ENCODE measurements at regions not wholly inside any gene's neighbourhood (a gene's known extent, or its start where the extent isn't known, plus 50 kb on each side); places are given as distances from the start of the nearest gene placed in this dataset.
"Not testable (repeated sequence)": the region's sequence is repeated elsewhere in the genome, so short reads cannot be mapped to it uniquely, and the experiment has no call there.

DNA sequence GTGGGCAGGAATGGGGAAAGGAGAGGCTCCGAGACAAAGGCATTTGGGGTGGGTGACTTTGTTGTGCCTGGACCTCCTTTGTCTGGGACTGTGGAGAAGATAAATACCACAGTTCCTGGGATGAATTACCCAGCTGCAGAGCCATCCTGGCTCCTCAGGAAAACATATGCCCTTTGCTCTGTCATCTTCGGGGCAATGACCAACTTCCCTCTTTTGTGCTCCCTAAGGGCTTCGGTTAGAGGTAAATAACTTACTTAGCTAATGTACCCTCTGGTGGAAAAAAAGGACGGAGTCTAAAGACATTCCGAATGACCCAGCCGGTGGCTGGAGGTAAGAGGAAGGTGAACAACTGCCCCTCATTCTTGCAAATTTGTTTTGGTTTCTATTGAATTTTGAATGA is 345.7 kb downstream of the GATA3 start:
- in situ Hi-C loops (cut with HindIII; ENCODE audit: low sequenced_read_pairs): no loop called here
- DNase-seq (ENCODE audit: low spot score): no peak

DNA sequence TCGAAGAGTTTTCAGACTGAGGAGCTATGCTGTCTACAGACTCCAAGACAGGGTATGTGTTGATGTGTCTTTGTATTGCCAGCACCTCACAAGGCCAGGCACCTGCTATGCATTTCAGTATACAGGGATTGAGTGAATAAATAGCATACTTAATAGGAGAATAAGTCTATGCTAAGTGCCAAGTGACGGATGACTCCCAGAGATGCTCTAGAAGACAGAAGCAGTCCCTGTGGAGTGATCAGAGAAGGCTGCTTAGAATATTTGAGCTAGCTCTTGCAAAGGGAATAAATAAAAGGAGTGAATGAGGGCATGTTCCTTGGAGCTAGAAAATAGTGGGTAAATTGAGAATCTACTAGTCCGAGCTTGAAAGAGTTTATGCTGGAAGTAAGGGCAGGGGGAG is 346.4 kb downstream of the GATA3 start:
- in situ Hi-C loops (cut with HindIII; ENCODE audit: low sequenced_read_pairs): no loop called here
- no peak for DNase-seq (ENCODE audit: low spot score)

DNA sequence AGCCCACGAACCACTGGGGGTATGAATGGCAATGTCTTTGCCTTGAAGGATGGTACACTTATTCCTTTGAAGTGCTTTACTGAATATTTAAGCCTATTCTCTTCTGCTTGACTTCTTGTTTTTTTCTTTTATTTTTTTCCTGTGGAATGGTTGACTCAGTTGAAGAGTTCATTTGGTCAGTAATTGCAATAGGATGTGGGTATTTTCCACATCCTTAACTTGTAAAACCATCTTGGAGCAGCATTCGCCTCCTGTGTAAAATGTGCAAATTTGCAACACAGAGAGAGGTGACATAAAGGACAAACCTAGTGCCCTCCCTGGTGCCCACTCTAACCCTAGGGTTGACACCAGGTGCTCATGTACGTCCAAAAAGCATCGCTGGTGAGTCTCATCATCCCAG is 347.0 kb downstream of the GATA3 start:
- DNase-seq (ENCODE audit: low spot score): no peak
- in situ Hi-C loops (cut with HindIII; ENCODE audit: low sequenced_read_pairs): no loop called here

DNA sequence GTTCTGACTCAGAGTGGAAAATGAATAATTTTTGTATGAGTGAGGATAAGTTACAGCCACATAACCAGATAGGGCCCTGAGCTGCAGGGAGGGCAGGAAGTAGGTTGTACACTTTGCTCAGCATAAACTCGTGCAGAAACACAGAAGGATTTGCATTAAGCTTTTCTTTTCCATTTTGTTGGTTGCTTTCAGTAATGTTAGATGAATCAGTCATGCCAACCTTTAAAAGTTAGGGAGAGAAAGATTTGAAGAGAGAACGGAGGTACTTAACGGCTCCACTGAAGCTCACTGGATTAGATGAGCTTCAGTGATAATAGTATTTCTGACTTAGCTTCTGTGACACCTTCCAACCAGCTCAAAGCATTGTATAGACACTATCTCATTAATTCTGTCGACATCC is 348.1 kb downstream of the GATA3 start:
- no peak for DNase-seq (ENCODE audit: low spot score)
- in situ Hi-C loops (cut with HindIII; ENCODE audit: low sequenced_read_pairs): no loop called here

DNA sequence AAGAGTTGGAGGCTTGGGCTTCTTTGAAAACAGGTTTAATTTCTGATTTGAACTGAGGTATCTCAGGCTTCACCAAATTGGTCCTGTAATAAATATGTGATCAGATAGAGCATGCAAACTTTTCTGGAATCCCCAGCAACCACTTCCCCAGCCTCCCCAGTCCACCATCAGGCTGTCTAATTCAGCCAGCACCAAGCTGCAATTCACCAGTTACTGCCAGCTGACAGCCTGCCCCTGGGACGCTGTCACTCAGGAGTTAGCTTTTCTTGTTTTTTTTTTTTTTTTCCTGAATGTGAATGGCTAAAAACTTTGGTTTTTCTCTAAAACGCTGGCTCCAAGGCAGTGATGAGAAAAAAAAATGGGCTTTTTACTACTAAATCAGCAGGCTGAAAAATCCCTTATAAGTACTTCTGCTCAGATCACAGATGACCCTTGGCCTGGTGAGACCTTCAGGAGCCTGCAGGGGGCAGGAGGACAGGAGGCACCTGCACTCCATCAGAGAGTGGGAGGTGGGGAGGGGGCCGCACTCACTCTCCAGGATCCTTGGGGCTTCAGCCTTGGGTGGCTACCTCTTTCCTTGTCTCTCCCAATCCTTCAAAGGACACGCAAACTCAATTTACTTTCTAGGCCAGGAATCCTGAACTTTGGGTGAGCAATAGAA is 349.4 kb downstream of the GATA3 start:
- in situ Hi-C loops (cut with HindIII; ENCODE audit: low sequenced_read_pairs): no loop called here
- no peak for DNase-seq (ENCODE audit: low spot score)

DNA sequence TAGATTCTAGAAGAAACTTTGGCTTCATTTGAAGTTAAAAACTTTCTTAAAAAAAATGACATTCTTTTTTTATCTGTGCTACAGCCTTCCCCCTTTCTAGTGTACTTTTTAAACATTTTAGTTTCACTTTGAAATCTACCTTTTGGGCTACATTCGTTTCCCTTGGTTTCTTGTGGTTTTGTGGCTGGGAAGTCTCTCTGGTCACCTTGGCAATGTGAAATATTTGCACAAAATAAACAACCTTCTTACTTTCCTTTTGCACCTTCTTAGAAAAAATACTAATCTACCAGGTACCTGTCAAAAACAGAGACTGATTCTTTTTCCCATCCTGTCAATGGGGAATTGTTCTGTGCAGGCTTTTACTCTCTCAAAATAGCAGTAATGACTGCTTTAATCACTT is 350.2 kb downstream of the GATA3 start:
- in situ Hi-C loops (cut with HindIII; ENCODE audit: low sequenced_read_pairs): no loop called here
- DNase-seq (ENCODE audit: low spot score): no peak

DNA sequence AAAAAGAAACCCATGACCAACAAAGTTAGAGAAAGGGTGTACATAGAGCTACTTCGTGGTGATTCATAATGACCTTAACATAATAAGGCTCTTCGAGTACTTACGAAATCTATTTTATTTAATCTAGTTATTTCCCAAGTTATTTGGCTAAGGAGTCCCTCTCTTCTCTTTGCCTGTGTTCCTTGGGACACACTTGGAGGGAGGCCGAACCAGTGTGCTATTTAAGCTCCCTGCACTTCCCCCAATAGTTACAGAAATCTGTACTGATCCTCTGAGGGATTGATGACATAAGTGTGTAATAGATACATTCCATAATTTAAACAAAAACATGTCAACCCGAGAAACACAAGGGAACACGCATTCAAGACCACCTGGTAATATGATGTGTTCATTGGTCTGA is 351.1 kb downstream of the GATA3 start:
- DNase-seq (ENCODE audit: low spot score): no peak
- in situ Hi-C loops (cut with HindIII; ENCODE audit: low sequenced_read_pairs): no loop called here

DNA sequence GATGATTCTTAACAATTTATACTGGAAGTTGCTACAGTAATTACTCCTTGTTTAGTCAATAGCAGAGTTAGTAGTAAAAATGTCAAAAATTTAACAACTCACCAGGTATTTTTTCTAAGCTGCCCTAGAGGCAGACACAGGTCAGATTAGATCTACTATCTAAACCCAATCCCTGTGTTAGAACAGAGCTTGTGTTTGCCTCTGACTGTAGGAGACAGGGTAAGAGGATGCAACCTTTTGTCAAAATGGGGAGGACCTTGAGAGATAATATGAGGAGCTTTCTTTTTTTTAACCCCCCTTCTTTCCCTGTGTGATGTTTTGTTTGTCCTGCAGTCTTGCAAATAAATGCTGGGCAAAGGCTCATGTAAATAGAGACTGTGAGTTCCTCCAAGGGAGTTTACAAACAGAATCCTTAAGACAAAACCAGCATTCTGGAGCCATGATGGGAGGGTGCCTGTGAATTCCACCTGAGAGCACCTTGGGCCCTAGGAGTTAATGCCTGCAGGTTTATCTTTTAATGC is 353.1 kb downstream of the GATA3 start:
- DNase-seq (ENCODE audit: low spot score): no peak
- in situ Hi-C loops (cut with HindIII; ENCODE audit: low sequenced_read_pairs): no loop called here

DNA sequence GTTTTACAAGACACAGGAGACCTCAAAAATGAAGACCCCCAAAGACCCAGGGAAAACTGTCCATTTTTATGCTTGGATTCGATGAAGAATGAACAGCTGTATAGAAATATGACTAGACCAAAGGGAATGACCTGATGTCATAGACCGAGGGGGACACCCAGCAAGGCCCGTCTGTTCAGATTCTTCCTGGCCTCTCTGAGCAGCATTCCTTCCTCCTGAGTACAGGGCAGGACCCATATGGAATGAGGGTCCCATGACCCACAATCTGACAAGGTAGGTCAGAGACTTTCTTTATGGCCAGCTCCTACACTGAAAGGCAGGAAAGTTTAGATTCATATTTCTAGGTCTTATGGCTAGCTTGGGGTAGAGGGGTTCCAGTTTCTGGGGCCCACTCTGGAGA is 356.0 kb downstream of the GATA3 start:
- in situ Hi-C loops (cut with HindIII; ENCODE audit: low sequenced_read_pairs): no loop called here
- no peak for DNase-seq (ENCODE audit: low spot score)

DNA sequence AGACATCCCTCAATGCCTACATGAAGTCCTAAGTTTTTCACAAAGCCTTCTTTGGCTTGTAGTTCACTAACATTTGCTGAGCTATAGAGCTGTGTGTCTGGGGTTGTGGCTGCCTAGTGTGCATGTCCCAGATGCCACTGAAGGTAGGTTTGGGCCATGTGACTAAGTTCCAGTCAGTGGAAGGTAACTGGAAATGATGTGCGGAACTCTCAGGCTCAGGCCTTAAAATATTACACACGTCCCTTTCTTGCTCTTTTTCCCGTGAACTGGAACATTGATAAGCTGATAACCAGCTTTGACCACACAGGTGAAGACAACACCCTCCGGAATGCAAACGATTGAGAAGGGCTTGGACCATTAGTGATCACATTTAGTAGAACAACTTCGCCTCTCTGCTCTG is 358.1 kb downstream of the GATA3 start:
- in situ Hi-C loops (cut with HindIII; ENCODE audit: low sequenced_read_pairs): no loop called here
- no peak for DNase-seq (ENCODE audit: low spot score)

DNA sequence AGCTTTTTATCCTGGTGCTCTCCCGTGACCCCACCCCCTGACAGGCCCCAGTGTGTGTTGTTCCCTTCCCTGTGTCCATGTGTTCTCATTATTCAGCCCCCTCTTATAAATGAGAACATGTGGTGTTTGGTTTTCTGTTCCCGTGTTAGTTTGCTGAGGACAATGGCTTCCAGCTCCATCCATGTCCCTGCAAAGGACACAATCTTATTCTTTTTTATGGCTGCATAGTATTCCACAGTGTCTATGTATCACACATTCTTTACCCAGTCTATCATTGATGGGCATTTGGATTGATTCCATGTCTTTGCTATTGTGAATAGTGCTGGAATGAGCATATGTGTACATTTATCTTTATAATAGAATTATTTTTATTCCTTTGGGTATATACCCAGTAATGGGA is 360.5 kb downstream of the GATA3 start:
- DNase-seq (ENCODE audit: low spot score); in situ Hi-C loops (cut with HindIII; ENCODE audit: low sequenced_read_pairs): not testable (repeated sequence)

DNA sequence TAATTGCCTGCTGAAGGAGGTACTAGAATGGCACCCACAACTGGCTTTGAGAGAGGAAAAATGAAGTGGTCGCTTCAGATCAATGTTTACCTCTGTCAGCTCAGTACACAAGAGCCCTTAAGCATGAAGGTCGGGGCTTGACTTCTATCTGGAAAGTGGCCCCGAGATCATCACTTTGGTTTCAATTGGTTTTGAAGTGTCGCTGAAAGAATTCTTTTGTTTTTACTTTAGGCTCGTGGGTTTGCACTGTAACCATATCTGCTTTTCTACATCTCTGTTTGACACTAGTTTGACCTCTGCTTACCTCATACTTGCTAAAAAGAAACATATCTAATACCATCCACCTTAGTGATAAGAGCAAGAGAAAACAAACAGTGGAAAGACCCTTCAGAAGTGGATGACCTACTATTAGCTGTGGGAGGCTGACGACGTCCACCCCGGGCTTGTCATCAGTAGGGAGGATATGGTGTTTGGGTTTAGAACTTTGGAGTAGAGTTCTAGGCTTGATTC is 361.8 kb downstream of the GATA3 start:
- in situ Hi-C loops (cut with HindIII; ENCODE audit: low sequenced_read_pairs): no loop called here
- no peak for DNase-seq (ENCODE audit: low spot score)

DNA sequence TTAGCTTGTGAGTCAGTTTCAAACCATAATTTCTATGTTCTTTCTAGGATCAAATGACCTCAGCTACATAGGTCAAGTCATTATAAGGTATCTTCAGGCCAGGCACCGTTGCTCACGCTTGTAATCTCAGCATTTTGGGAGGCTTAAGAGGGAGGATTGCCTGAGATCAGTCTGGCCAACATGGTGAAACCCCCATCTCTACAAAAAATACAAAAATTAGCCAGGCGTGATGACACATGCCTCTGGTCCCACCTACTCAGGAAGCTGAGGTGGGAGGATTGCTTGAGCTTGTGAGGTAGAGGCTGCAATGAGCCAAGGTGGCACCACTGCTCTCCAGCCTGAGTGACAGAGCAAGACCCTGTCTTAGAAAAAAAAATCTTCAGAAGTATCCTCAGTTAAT is 362.3 kb downstream of the GATA3 start:
- in situ Hi-C loops (cut with HindIII; ENCODE audit: low sequenced_read_pairs): no loop called here

DNA sequence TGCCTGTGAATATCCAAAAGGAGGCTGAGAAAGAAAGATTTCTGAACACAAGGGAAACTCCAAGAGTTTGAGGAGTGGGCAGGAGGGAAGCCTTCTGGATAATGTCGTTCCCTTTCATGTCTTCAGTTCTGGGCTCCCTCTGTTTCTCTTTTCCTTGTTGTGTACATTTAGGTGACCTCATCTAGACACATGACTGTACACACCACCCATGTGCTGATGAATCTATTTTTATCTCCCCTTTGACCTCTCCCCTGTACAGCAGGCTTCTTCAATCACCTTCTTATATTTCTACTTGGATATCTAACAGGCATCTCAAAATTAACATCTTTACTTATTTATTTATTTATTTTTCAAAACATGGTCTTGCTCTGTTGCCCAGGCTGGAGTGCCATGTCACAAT is 363.1 kb downstream of the GATA3 start:
- no peak for DNase-seq (ENCODE audit: low spot score)
- in situ Hi-C loops (cut with HindIII; ENCODE audit: low sequenced_read_pairs): no loop called here

More for the DNA sequence above, 362.3 kb downstream of the GATA3 start:
- DNase-seq (ENCODE audit: low spot score): no peak

DNA sequence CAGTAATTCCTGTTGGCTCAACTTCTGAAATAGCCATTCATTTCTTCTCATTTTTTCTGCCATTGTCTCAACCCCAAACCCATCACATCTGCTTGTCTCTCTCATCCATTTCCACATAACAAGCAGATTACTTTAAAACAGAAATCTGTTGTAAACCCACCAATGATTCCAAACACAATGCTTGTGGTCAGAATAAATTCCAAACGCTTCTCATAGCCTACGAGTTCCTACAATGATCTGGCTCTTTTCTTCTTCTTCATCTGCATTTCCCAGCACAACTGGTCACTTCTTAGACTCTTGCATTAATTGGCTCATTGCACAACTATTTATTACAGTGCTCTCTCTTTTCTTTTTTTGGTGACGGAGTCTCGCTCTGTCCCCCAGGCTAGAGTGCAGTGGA is 364.1 kb downstream of the GATA3 start:
- in situ Hi-C loops (cut with HindIII; ENCODE audit: low sequenced_read_pairs): no loop called here
- DNase-seq (ENCODE audit: low spot score): no peak

DNA sequence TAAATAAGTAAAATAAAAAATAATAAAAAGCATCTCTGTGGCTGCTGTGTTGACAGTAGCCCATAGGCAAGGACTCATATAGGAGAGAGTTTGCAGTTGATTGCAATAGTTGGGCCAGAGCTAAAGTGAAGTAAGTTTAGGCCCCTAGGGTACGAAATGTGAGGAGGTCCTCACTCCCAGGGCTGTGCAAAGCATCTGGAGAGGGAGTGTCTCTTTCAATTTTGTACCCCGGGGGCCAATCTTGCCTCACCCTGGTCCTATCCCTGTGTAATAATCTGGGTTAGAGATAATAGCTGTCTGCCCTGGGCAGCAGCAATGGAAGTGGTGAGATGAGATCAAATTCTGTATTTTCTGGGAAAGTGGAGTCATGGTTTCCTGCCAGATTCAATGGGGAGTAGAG is 365.7 kb downstream of the GATA3 start:
- in situ Hi-C loops (cut with HindIII; ENCODE audit: low sequenced_read_pairs): no loop called here
- DNase-seq (ENCODE audit: low spot score): no peak

DNA sequence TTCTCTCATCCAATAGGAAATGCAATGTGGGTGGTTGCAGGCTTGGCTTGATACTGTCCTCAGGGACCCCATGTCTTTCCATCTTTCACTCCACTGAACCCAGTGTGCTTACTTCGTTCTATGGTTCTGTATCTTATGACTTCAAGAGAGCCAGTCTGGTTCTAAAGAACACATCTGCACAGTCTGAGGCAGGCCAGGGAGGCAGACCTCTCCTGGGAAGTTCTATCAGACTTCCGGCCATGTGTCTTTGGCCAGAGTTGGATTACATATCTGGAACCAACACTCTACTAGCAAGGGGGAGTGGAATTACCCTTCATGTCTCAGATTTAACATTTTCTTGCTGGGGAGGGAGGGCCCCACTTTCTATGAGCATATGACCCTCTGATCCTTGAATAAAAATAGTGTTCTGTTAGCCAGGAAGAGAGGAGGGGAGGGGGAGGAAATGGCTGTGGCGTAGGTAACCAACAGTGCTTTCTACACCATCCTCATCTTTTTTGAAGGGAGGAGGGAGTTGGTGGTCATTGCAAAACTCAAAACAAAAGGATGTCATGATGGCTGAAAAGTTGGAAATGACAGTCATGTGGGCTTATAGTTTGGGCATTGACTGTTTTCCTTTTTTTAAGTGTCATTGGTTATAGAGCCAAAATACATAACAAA is 370.2 kb downstream of the GATA3 start:
- DNase-seq (ENCODE audit: low spot score): no peak
- in situ Hi-C loops (cut with HindIII; ENCODE audit: low sequenced_read_pairs): no loop called here

DNA sequence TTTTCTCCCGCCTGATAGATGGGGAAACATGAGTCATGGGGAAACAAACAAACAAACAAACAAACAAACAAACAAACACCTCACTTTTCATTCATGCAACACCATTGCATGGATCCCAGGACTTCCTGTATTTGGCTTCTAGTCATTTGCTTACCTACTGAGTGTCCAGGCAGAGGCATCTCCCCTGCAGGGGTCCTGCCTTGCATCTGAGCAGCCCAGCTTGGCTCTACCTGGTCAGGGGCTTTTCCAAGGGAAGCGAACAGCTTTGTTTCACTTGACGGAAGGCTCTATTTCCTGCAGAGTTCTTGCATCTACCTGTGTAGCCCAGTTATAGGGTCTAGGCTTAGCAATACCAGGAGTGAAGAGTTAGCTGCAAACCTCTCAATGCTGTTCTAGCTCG is 374.2 kb downstream of the GATA3 start:
- DNase-seq (ENCODE audit: low spot score): no peak
- in situ Hi-C loops (cut with HindIII; ENCODE audit: low sequenced_read_pairs): no loop called here

DNA sequence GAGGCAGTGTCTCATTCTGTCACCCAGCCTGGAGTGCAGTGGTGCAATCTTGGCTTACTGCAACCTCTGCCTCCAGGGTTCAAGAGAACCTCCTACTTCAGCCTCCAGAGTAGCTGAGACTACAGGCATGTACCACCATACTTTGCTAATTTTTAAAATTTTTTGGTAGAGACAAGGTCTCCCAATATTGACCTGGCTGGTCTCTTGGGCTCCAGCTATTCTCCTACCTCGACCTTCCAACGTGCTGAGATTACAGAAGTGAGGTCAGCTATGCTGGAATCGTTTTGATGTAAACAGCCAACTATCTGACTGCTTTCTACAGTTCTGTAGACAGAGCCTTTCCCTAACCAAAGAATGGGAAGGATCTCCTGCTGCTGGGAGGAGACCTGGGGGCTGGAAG is 375.8 kb downstream of the GATA3 start:
- in situ Hi-C loops (cut with HindIII; ENCODE audit: low sequenced_read_pairs): no loop called here
- no peak for DNase-seq (ENCODE audit: low spot score)

DNA sequence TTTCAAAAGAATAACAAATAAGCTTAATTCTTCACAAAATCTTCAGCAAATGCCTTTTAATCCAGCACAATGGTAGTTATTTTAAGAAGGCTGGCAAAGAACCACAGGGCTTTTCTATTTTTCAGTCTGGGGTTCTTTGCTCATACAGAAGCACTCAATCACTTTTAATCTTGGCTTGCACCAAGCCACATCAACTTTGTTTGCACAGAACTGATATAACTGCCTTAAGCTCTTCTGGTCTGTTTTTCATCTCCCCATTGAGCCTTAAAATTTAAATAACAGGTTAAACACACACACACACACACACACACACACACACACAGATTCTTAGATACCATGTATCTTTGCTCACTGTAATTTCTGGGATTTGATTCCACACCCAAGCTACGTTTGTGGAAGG is 377.0 kb downstream of the GATA3 start:
- in situ Hi-C loops (cut with HindIII; ENCODE audit: low sequenced_read_pairs): no loop called here
- DNase-seq (ENCODE audit: low spot score): no peak
